ENCODE measurements at regions not wholly inside any gene's neighbourhood (a gene's known extent, or its start where the extent isn't known, plus 50 kb on each side); places are given as distances from the start of the nearest gene placed in this dataset.

DNA sequence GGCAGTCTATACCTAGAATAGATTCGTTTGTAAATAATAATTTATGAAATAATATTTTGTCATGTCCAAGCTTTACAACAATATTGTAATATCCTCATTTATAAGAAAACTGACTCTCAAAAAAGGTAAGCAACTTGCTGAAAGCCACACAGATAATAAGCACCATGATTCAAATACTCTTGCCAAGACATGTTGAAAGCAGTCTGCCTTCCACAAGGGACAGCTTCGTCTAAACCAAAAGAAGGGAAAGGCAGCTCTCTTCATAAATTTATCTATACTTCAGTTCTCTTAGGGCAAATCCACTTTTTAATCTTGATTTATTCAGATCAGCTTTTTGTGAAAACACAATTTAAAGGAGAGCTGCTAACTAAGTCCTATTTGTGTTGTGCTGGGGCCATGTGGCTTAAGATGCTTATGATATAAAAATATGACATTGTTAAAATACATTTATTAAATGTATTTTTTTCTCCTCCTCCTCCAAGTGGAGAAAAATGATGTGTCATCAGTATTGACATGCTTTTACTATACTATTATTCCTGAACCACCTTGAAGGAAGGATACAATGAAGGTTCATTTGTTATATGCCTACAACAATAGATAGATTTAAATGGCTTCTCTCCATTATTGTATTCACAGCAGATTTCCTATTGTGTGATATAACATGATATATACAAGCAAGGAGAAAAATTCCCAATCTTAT lies 737.0 kb downstream of the HDGFL1 start:
- TF ChIP-seq POLR2A (IDR thresholded peaks at IDR 0.05): no peak
- TF ChIP-seq CTCF (IDR thresholded peaks at IDR 0.05): no peak
